Neutrophil (primary cell): ENCODE measurements at regions not wholly inside any gene's neighbourhood (a gene's known extent, or its start where the extent isn't known, plus 50 kb on each side); places are given as distances from the start of the nearest gene placed in this dataset.

Source experiments
- H3K27ac ChIP-seq: fragments of 200-600 bp; sonication (generic); 2 replicates; pipeline ENCODE4 v1.5.1; 2016; ENCODE audit warnings: mild to moderate bottlenecking, moderate library complexity
- H3K27me3 ChIP-seq: fragments of 200-600 bp; sonication (generic); 2 replicates; pipeline ENCODE4 v1.6.0; 2016; ENCODE audit warnings: mild to moderate bottlenecking
- H3K36me3 ChIP-seq: fragments of 200-600 bp; sonication (generic); 2 replicates; pipeline ENCODE4 v1.5.1; 2017
- H3K4me1 ChIP-seq, 2 experiments: fragments of 200-600 bp in 1 of 2; sonication (generic) in 1 of 2; 1 replicate in 1 of 2; 2 replicates in 1 of 2; pipeline versions ENCODE4 v1.5.1 to v1.6.1; 2013 to 2016; ENCODE audit warnings: low read depth in 1 of 2, low read length in 1 of 2, mild to moderate bottlenecking in 1 of 2, moderate library complexity in 1 of 2; ENCODE audit not compliant: control insufficient read depth in 1 of 2, insufficient read depth in 1 of 2
- H3K4me3 ChIP-seq, 2 experiments: fragments of 200-600 bp in 1 of 2; sonication (generic) in 1 of 2; 1 replicate in 1 of 2; 2 replicates in 1 of 2; pipeline ENCODE4 v1.5.1; 2013 to 2016; ENCODE audit warnings: low read depth in 1 of 2, low read length in 1 of 2, mild to moderate bottlenecking in 1 of 2, moderate library complexity in 1 of 2
- H3K9me3 ChIP-seq: fragments of 200-600 bp; sonication (generic); 2 replicates; pipeline ENCODE4 v1.5.1; 2016
- CTCF ChIP-seq: fragments of 200-600 bp; sonication (generic); IDR thresholded peaks from 2 replicates; pipeline ENCODE4 v1.5.1; 2016; ENCODE audit warnings: antibody characterized with exemption

- Histone ChIP-seq H3K27ac (no peak overlapping the region), H3K27me3 (no peaks in the 10 kb centered on the region), H3K4me3 (no peak overlapping the region), H3K36me3 (no peaks in the 10 kb centered on the region), H3K4me1 (no peaks in the 10 kb centered on the region), H3K9me3 (no peaks in the 10 kb centered on the region)
- TF ChIP-seq CTCF: no peak
These were observed 159.1 kb upstream of the CDH11 start for GRCh38 chr16:65280845-65281512.

- Histone ChIP-seq H3K9me3 (no peaks in the 10 kb centered on the region), H3K36me3 (no peaks in the 10 kb centered on the region), H3K4me3 (no peak overlapping the region), H3K4me1 (no peaks in the 10 kb centered on the region), H3K27me3 (no peaks in the 10 kb centered on the region), H3K27ac (no peak overlapping the region)
- TF ChIP-seq CTCF: no peak
These were observed 157.7 kb upstream of the CDH11 start for GRCh38 chr16:65279576-65279975.

- Histone ChIP-seq H3K9me3 (no peaks in the 10 kb centered on the region), H3K4me1 (no peaks in the 10 kb centered on the region), H3K4me3 (no peak overlapping the region), H3K27ac (no peak overlapping the region), H3K36me3 (no peaks in the 10 kb centered on the region), H3K27me3 (no peaks in the 10 kb centered on the region)
- no peak for TF ChIP-seq CTCF
These were observed 157.0 kb upstream of the CDH11 start for GRCh38 chr16:65278874-65279273.

- H3K27me3 ChIP-seq: no peaks in the 10 kb centered on the region
- no peaks in the 10 kb centered on the region for H3K36me3 ChIP-seq
- H3K9me3 ChIP-seq: no peaks in the 10 kb centered on the region
- no peak overlapping the region for H3K27ac ChIP-seq
- no peak overlapping the region for H3K4me3 ChIP-seq
- TF ChIP-seq CTCF: no peak
- no peaks in the 10 kb centered on the region for H3K4me1 ChIP-seq
These were observed 152.7 kb upstream of the CDH11 start for GRCh38 chr16:65274566-65274965.

GRCh38 chr16:65272699-65273414 lies 151.0 kb upstream of the CDH11 start:
- Histone ChIP-seq H3K4me3 (no peak overlapping the region), H3K4me1 (no peaks in the 10 kb centered on the region), H3K27me3 (no peaks in the 10 kb centered on the region), H3K36me3 (no peaks in the 10 kb centered on the region), H3K9me3 (no peaks in the 10 kb centered on the region), H3K27ac (no peak overlapping the region)
- no peak for TF ChIP-seq CTCF
